H1 (cell line): ENCODE measurements at regions not wholly inside any gene's neighbourhood (a gene's known extent, or its start where the extent isn't known, plus 50 kb on each side); places are given as distances from the start of the nearest gene placed in this dataset.
"Not testable (repeated sequence)": the region's sequence is repeated elsewhere in the genome, so short reads cannot be mapped to it uniquely, and the experiment has no call there.

Experiments used
- CBX8 ChIP-seq: fragments of 300-800, 300-1000 bp; sonication (generic); IDR thresholded peaks from 2 replicates; pipeline ENCODE4 v1.7.1; 2016; ENCODE audit warnings: low read depth, low read length, borderline replicate concordance
- CHD2 ChIP-seq: IDR thresholded peaks from 2 replicates; pipeline ENCODE4 v1.6.1; 2012; ENCODE audit warnings: low read length, improper control_type of control experiment
- EZH2 ChIP-seq: fragments of 200-600 bp; sonication (generic); IDR thresholded peaks from 2 replicates; pipeline ENCODE4 v1.7.1; 2012; ENCODE audit warnings: low read depth, mild to moderate bottlenecking, moderate library complexity, low read length, inconsistent platforms; ENCODE audit not compliant: severe bottlenecking
- GABPA ChIP-seq: IDR thresholded peaks from 2 replicates; pipeline ENCODE4 v1.6.1; 2011; ENCODE audit warnings: mild to moderate bottlenecking, low read length, moderate library complexity, borderline replicate concordance; ENCODE audit not compliant: insufficient read depth
- JUND ChIP-seq: IDR thresholded peaks from 2 replicates; pipeline ENCODE4 v1.6.1; 2011; ENCODE audit warnings: mild to moderate bottlenecking, improper control_type of control experiment, low read length
- MAFK ChIP-seq: IDR thresholded peaks from 2 replicates; pipeline ENCODE4 v1.6.1; 2012; ENCODE audit warnings: low read depth, mild to moderate bottlenecking, improper control_type of control experiment, low read length
- POLR2A ChIP-seq, 2 experiments: IDR thresholded peaks; 1 replicate in 1 of 2; 2 replicates in 1 of 2; pipeline ENCODE4 v1.6.1; 2011; ENCODE audit warnings: low read depth in 2 of 2, low read length in 2 of 2, mild to moderate bottlenecking in 2 of 2; ENCODE audit errors: control extremely low read depth in 1 of 2
- POLR2AphosphoS5 ChIP-seq: IDR thresholded peaks from 2 replicates; pipeline ENCODE4 v1.6.1; 2011; ENCODE audit warnings: low read depth, low read length
- RBBP5 ChIP-seq: IDR thresholded peaks from 2 replicates; pipeline ENCODE4 v1.7.1; 2012; ENCODE audit warnings: low read depth, mild to moderate bottlenecking, inconsistent platforms, low read length, moderate library complexity, borderline replicate concordance
- SAP30 ChIP-seq: fragments of 300-600 bp; sonication (generic); IDR thresholded peaks from 2 replicates; pipeline ENCODE4 v1.7.1; 2012; ENCODE audit warnings: low read length, moderate library complexity, mild to moderate bottlenecking, inconsistent platforms; ENCODE audit not compliant: insufficient read depth, insufficient replicate concordance
- SIRT6 ChIP-seq: IDR thresholded peaks from one replicate; pipeline ENCODE4 v1.7.1; 2012; ENCODE audit warnings: low read length, inconsistent platforms
- SP2 ChIP-seq: IDR thresholded peaks from 2 replicates; pipeline ENCODE4 v1.6.1; 2012; ENCODE audit warnings: mild to moderate bottlenecking, low read length, inconsistent platforms
- TF ChIP-seq, protein P1 (sequence below), 3 experiments: IDR thresholded peaks; 1 replicate in 2 of 3; 2 replicates in 1 of 3; pipeline versions ENCODE4 v1.5.1 to v1.6.1; 2011; ENCODE audit warnings: low read length in 3 of 3, mild to moderate bottlenecking in 3 of 3, inconsistent platforms in 2 of 3, low read depth in 1 of 3, moderate library complexity in 1 of 3; ENCODE audit not compliant: insufficient read depth in 1 of 3; ENCODE audit errors: control extremely low read depth in 1 of 3
- TF ChIP-seq, protein P2 (sequence below): IDR thresholded peaks from 2 replicates; pipeline ENCODE4 v1.6.1; 2011; ENCODE audit warnings: low read length, improper control_type of control experiment

DNA sequence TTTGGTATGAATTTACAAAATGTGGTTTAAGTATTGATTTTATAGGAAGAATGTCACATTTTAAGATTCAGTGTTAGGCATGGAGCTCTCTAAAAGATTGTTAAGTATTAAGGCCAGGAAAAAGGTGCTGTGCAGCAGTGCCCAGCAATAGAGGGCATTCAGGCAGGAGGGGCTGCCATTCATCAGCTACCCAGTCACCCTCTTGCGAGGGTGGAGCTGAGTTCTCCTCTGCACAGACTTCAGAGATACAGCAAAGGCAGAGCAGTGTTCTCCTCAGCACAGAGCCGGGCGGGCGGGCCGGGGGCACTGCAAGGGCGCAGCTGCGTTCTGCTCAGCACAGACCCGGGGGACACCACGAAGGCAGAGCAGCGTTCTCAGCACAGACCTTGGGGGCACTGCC, 474.0 kb downstream of the SPATA31A6 start:
- TF ChIP-seq CHD2; SIRT6; POLR2AphosphoS5; MAFK; POLR2A (IDR thresholded peaks at IDR 0.05; ENCODE audit: control extremely low read depth in 1 of 2, low read depth in 2 of 2, low read length in 2 of 2); CBX8; RBBP5; EZH2; SP2; GABPA; JUND; SAP30: not testable (repeated sequence)
- TF ChIP-seq, protein P1, sequence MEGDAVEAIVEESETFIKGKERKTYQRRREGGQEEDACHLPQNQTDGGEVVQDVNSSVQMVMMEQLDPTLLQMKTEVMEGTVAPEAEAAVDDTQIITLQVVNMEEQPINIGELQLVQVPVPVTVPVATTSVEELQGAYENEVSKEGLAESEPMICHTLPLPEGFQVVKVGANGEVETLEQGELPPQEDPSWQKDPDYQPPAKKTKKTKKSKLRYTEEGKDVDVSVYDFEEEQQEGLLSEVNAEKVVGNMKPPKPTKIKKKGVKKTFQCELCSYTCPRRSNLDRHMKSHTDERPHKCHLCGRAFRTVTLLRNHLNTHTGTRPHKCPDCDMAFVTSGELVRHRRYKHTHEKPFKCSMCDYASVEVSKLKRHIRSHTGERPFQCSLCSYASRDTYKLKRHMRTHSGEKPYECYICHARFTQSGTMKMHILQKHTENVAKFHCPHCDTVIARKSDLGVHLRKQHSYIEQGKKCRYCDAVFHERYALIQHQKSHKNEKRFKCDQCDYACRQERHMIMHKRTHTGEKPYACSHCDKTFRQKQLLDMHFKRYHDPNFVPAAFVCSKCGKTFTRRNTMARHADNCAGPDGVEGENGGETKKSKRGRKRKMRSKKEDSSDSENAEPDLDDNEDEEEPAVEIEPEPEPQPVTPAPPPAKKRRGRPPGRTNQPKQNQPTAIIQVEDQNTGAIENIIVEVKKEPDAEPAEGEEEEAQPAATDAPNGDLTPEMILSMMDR (IDR thresholded peaks at IDR 0.05; ENCODE audit: control extremely low read depth in 1 of 3, insufficient read depth in 1 of 3, low read depth in 1 of 3, low read length in 3 of 3), result not testable (repeated sequence)
- TF ChIP-seq, protein P2, sequence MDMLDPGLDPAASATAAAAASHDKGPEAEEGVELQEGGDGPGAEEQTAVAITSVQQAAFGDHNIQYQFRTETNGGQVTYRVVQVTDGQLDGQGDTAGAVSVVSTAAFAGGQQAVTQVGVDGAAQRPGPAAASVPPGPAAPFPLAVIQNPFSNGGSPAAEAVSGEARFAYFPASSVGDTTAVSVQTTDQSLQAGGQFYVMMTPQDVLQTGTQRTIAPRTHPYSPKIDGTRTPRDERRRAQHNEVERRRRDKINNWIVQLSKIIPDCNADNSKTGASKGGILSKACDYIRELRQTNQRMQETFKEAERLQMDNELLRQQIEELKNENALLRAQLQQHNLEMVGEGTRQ, result not testable (repeated sequence)
